ENCODE measurements at regions not wholly inside any gene's neighbourhood (a gene's known extent, or its start where the extent isn't known, plus 50 kb on each side); places are given as distances from the start of the nearest gene placed in this dataset.

GRCh38 chr4:123064390-123064789 lies 142.0 kb upstream of the NUDT6 start:
- no peaks in the 10 kb centered on the region for H3K27me3 ChIP-seq (replicated peaks; ENCODE audit: insufficient read depth, low read depth, low read length, poor library complexity)
- intact Hi-C loops (cut with micrococcal nuclease; ENCODE audit: unreplicated experiment), result loop anchor here (5.0 kb wide), 1 partner anchor 637 kb away; no protein-coding TSS in a partner anchor
- no peaks in the 10 kb centered on the region for H3K9me3 ChIP-seq (ENCODE audit: low read depth, low read length, poor library complexity, severe bottlenecking)
- BruUV-seq (replicated peaks), result no TSS peak
- CTCF ChIA-PET, result interaction anchor here (0.6 kb wide), 1 partner anchor 18 kb away, joined by 8 read pairs; no protein-coding TSS in a partner anchor
- H3K27ac ChIP-seq (ENCODE audit: low read depth, low read length, poor library complexity, severe bottlenecking), result no peak overlapping the region
- DNase-seq (ENCODE audit: low spot score), result no peak
- TF ChIP-seq CTCF (conservative IDR thresholded peaks at IDR 0.05; ENCODE audit: low read depth, low read length), result no peak
- TF ChIP-seq EZH2 (IDR thresholded peaks at IDR 0.05; ENCODE audit: borderline replicate concordance, low read depth, low read length, poor library complexity, severe bottlenecking), result no peak
- POLR2A ChIA-PET (ENCODE audit: low non-redundant PET), result no interaction called here
- H3K4me1 ChIP-seq (ENCODE audit: insufficient read depth, low read length, poor library complexity, severe bottlenecking), result peaks cover 13% of the 10 kb centered on the region
- H3K36me3 ChIP-seq (ENCODE audit: insufficient read depth, low read length, poor library complexity, severe bottlenecking), result no peaks in the 10 kb centered on the region
- no peak overlapping the region for H3K4me3 ChIP-seq (ENCODE audit: low read depth, low read length, poor library complexity, severe bottlenecking)

DNA sequence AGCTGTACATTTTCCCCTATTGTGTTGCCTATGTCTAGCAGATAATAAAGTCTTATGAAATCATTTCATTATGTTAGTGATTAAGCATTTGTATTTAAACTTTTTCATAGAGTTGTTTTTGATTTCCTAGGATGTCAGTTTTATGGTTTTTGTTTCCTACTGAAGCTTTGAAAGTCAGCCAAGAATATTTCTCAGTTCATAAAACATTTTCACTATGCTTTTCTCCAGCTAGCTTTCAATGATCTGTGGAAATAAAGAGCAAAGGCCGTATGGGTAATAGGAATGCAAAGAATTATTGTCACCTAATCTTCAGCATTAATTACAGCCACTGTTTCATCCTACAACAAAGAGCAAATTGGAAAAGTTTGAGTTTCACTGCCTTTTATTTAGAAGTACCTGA lies 145.7 kb upstream of the NUDT6 start:
- intact Hi-C loops (cut with micrococcal nuclease; ENCODE audit: unreplicated experiment), result no loop called here
- BruUV-seq (replicated peaks), result no TSS peak

GRCh38 chr4:123072060-123072459 lies 149.7 kb upstream of the NUDT6 start:
- Histone ChIP-seq H3K36me3 (ENCODE audit: insufficient read depth, low read length, poor library complexity, severe bottlenecking) (no peaks in the 10 kb centered on the region), H3K4me3 (ENCODE audit: low read depth, low read length, poor library complexity, severe bottlenecking) (no peak overlapping the region), H3K4me1 (ENCODE audit: insufficient read depth, low read length, poor library complexity, severe bottlenecking) (peaks cover 17% of the 10 kb centered on the region), H3K27me3 (replicated peaks; ENCODE audit: insufficient read depth, low read depth, low read length, poor library complexity) (no peaks in the 10 kb centered on the region), H3K27ac (ENCODE audit: low read depth, low read length, poor library complexity, severe bottlenecking) (no peak overlapping the region), H3K9me3 (ENCODE audit: low read depth, low read length, poor library complexity, severe bottlenecking) (no peaks in the 10 kb centered on the region)
- intact Hi-C loops (cut with micrococcal nuclease; ENCODE audit: unreplicated experiment), result no loop called here
- TF ChIP-seq EZH2 (IDR thresholded peaks at IDR 0.05; ENCODE audit: borderline replicate concordance, low read depth, low read length, poor library complexity, severe bottlenecking) (no peak), CTCF (conservative IDR thresholded peaks at IDR 0.05; ENCODE audit: low read depth, low read length) (no peak)
- POLR2A ChIA-PET (ENCODE audit: low non-redundant PET), result no interaction called here
- CTCF ChIA-PET, result no interaction called here
- BruUV-seq (replicated peaks), result no TSS peak
- no peak for DNase-seq (ENCODE audit: low spot score)

More for the DNA sequence above, 145.7 kb upstream of the NUDT6 start:
- ChIA-PET CTCF (no interaction called here), POLR2A (ENCODE audit: low non-redundant PET) (no interaction called here)
- peak overlapping the region; percentile 6 for H3K27ac ChIP-seq (ENCODE audit: low read depth, low read length, poor library complexity, severe bottlenecking)
- H3K4me3 ChIP-seq (ENCODE audit: low read depth, low read length, poor library complexity, severe bottlenecking), result no peak overlapping the region
- no peak for DNase-seq (ENCODE audit: low spot score)
- H3K27me3 ChIP-seq (replicated peaks; ENCODE audit: insufficient read depth, low read depth, low read length, poor library complexity), result no peaks in the 10 kb centered on the region
- TF ChIP-seq CTCF (conservative IDR thresholded peaks at IDR 0.05; ENCODE audit: low read depth, low read length) (no peak), EZH2 (IDR thresholded peaks at IDR 0.05; ENCODE audit: borderline replicate concordance, low read depth, low read length, poor library complexity, severe bottlenecking) (no peak)
- peaks cover 17% of the 10 kb centered on the region for H3K4me1 ChIP-seq (ENCODE audit: insufficient read depth, low read length, poor library complexity, severe bottlenecking)
- H3K9me3 ChIP-seq (ENCODE audit: low read depth, low read length, poor library complexity, severe bottlenecking), result no peaks in the 10 kb centered on the region
- H3K36me3 ChIP-seq (ENCODE audit: insufficient read depth, low read length, poor library complexity, severe bottlenecking), result no peaks in the 10 kb centered on the region

All from A673 (cell line).